ENCODE measurements at regions not wholly inside any gene's neighbourhood (a gene's known extent, or its start where the extent isn't known, plus 50 kb on each side); places are given as distances from the start of the nearest gene placed in this dataset.

DNA sequence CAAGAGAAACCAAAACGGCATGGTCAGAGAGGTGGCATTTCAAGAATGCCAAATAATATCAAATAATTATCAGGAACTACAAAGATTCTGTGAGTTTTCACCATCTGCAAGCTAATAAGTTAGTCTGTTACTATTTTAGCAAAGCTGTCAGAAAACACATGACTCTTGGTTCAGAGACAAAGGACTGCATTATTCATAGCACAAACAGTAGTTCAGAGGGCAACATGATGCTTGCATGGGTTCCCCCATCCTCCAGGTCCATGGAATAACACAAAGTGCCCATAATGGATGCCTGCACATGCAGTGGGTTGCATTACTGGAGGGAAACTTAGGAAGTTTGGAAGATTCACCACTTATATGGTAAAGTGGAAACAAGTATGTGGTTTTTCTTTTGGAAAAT, 228.8 kb upstream of the ALCAM start:
- no peak overlapping the region for H3K4me3 ChIP-seq (ENCODE audit: extremely low read depth in 1 of 4, insufficient read depth in 2 of 4, low read depth in 3 of 4, low read length in 4 of 4)
- POLR2A ChIA-PET (ENCODE audit: partially characterized antibody) = no interaction called here
- H3K23ac ChIP-seq (ENCODE audit: insufficient read length) = no peak overlapping the region
- H3K79me1 ChIP-seq (ENCODE audit: low read depth, low read length) = no peaks in the 10 kb centered on the region
- no peaks in the 10 kb centered on the region for H3K27me3 ChIP-seq (replicated peaks in 1 of 4; ENCODE audit: control insufficient read depth in 3 of 4, extremely low read depth in 1 of 4, insufficient read depth in 3 of 4, low read length in 3 of 4)
- no peak overlapping the region for H3K14ac ChIP-seq (ENCODE audit: insufficient read length)
- H2AFZ ChIP-seq (ENCODE audit: low read length) = no peak overlapping the region
- H3K36me3 ChIP-seq (ENCODE audit: control insufficient read depth in 2 of 4, insufficient read depth in 4 of 4, low read length in 3 of 4) = no peaks in the 10 kb centered on the region
- H4K91ac ChIP-seq (replicated peaks; ENCODE audit: insufficient read length, low read length) = no peak overlapping the region
- H4K20me1 ChIP-seq (replicated peaks in 1 of 2; ENCODE audit: control insufficient read depth in 1 of 2, insufficient read depth in 2 of 2, low read length in 2 of 2) = no peaks in the 10 kb centered on the region
- TF ChIP-seq POLR2AphosphoS5 (IDR thresholded peaks at IDR 0.05; ENCODE audit: low read depth, low read length) (no peak), RFX5 (IDR thresholded peaks at IDR 0.05; ENCODE audit: borderline replicate concordance, low read depth, low read length) (no peak), SIX5 (IDR thresholded peaks at IDR 0.05; ENCODE audit: low read depth, low read length) (no peak), BACH1 (IDR thresholded peaks at IDR 0.05; ENCODE audit: low read length) (no peak), KDM1A (IDR thresholded peaks at IDR 0.05; ENCODE audit: borderline replicate concordance, low read length) (no peak), SUZ12 (IDR thresholded peaks at IDR 0.05; ENCODE audit: low read length) (no peak), EGR1 (IDR thresholded peaks at IDR 0.05; ENCODE audit: borderline replicate concordance, low read depth, low read length) (no peak), ASH2L (IDR thresholded peaks at IDR 0.05; ENCODE audit: low read length) (no peak), RXRA (IDR thresholded peaks at IDR 0.05; ENCODE audit: insufficient read depth, low read depth, low read length) (no peak), SP1 (IDR thresholded peaks at IDR 0.05; ENCODE audit: low read depth, low read length) (no peak)
- no peaks in the 10 kb centered on the region for H3K79me2 ChIP-seq (ENCODE audit: control insufficient read depth in 1 of 2, insufficient read depth in 2 of 2, low read length in 2 of 2)
- no peak overlapping the region for H2BK120ac ChIP-seq (replicated peaks; ENCODE audit: low read depth, low read length)
- H2BK12ac ChIP-seq (ENCODE audit: low read depth, low read length) = no peak overlapping the region
- no peak overlapping the region for H2BK15ac ChIP-seq (ENCODE audit: low read length)
- H3K9ac ChIP-seq (replicated peaks in 1 of 4; ENCODE audit: extremely low read depth in 1 of 4, low read depth in 3 of 4, low read length in 3 of 4) = no peak overlapping the region
- no peaks in the 10 kb centered on the region for H3K9me3 ChIP-seq (ENCODE audit: insufficient read depth in 2 of 2, low read depth in 1 of 2, low read length in 1 of 2)
- no peak overlapping the region for H3K4ac ChIP-seq (replicated peaks; ENCODE audit: insufficient read length, low read depth, low read length)
- no peak for DNase-seq (ENCODE audit: low read depth in 1 of 2, low spot score in 2 of 2)
- no peak overlapping the region for H3K4me2 ChIP-seq (ENCODE audit: insufficient read depth in 1 of 2, low read depth in 2 of 2, low read length in 2 of 2)
- H2BK5ac ChIP-seq (ENCODE audit: low read depth, low read length) = no peak overlapping the region
- 96% methylated on average over 1 of the region's 1 CpG; no CpG with 5 or more reads in 1 of the 2 experiments for WGBS, 2 experiments (ENCODE audit: extremely low coverage in 1 of 2, insufficient coverage in 1 of 2, insufficient read length in 1 of 2, insufficient replicate concordance in 2 of 2, low coverage in 1 of 2, low lambda C conversion rate in 2 of 2, missing lambda C conversion rate in 1 of 2)
- no peak overlapping the region for H4K5ac ChIP-seq (ENCODE audit: insufficient read length, low read depth, low read length)
- FAIRE-seq = no peak
- 0 out of 7 replicates have a peak, but pooled peaks cover 0 to 2% (median 0%) of the 10 kb centered on the region in 4 experiments for H3K4me1 ChIP-seq (replicated peaks in 1 of 4; ENCODE audit: control insufficient read depth in 3 of 4, insufficient read depth in 4 of 4, low read length in 3 of 4)
- no peak overlapping the region for H4K8ac ChIP-seq (ENCODE audit: extremely low read depth, insufficient read depth, low read length)
- no peak overlapping the region for H3K56ac ChIP-seq (replicated peaks; ENCODE audit: insufficient read length, low read depth, low read length)
- no peaks in the 10 kb centered on the region for H3K23me2 ChIP-seq (ENCODE audit: low read depth, low read length)
- CTCF ChIA-PET (ENCODE audit: partially characterized antibody) = interaction anchor here (0.7 kb wide), 1 partner anchor 9 kb away, joined by 3 read pairs; no protein-coding TSS in a partner anchor
- H3K18ac ChIP-seq (ENCODE audit: extremely low read depth, low read length) = no peak overlapping the region
- no peak overlapping the region for H2BK20ac ChIP-seq (ENCODE audit: low read length)
- no peak overlapping the region for H2AK5ac ChIP-seq (ENCODE audit: low read depth, low read length)
- H3K27ac ChIP-seq (ENCODE audit: low read depth, low read length) = no peak overlapping the region
